IPS-20b (cell line): ENCODE measurements at regions not wholly inside any gene's neighbourhood (a gene's known extent, or its start where the extent isn't known, plus 50 kb on each side); places are given as distances from the start of the nearest gene placed in this dataset.

ENCODE experiments used
- H3K27ac ChIP-seq: one replicate; pipeline ENCODE4 v1.5.1; 2013; ENCODE audit warnings: low read length
- H3K27me3 ChIP-seq: 2 replicates; pipeline ENCODE4 v1.6.1; 2013; ENCODE audit warnings: mild to moderate bottlenecking, low read length, inconsistent platforms; ENCODE audit not compliant: insufficient read depth
- H3K36me3 ChIP-seq: 2 replicates; pipeline ENCODE4 v1.6.1; 2013; ENCODE audit warnings: low read depth, mild to moderate bottlenecking, inconsistent platforms, low read length, moderate library complexity; ENCODE audit not compliant: insufficient read depth
- H3K4me1 ChIP-seq: 2 replicates; pipeline ENCODE4 v1.6.1; 2013; ENCODE audit warnings: mild to moderate bottlenecking, control low read depth, inconsistent platforms, low read length, moderate library complexity; ENCODE audit not compliant: insufficient read depth
- H3K4me3 ChIP-seq: 2 replicates; pipeline ENCODE4 v1.5.1; 2013; ENCODE audit warnings: mild to moderate bottlenecking, low read length, inconsistent platforms
- H3K9ac ChIP-seq: 2 replicates; pipeline ENCODE4 v1.6.1; 2013; ENCODE audit warnings: low read depth, mild to moderate bottlenecking, inconsistent platforms, low read length, moderate library complexity
- H3K9me3 ChIP-seq: 2 replicates; pipeline ENCODE4 v1.6.1; 2013; ENCODE audit warnings: mild to moderate bottlenecking, low read depth, low read length, inconsistent platforms; ENCODE audit not compliant: insufficient read depth

- Histone ChIP-seq H3K9ac (no peak overlapping the region), H3K4me3 (no peak overlapping the region), H3K36me3 (no peaks in the 10 kb centered on the region), H3K4me1 (no peaks in the 10 kb centered on the region), H3K9me3 (no peaks in the 10 kb centered on the region), H3K27ac (no peak overlapping the region), H3K27me3 (no peaks in the 10 kb centered on the region)
Observed at GRCh38 chr9:95740217-95741004, 135.1 kb upstream of the ERCC6L2 start.

- Histone ChIP-seq H3K27me3 (no peaks in the 10 kb centered on the region), H3K4me1 (no peaks in the 10 kb centered on the region), H3K9ac (no peak overlapping the region), H3K9me3 (no peaks in the 10 kb centered on the region), H3K27ac (no peak overlapping the region), H3K4me3 (no peak overlapping the region), H3K36me3 (no peaks in the 10 kb centered on the region)
Observed at GRCh38 chr9:95738438-95738837, 137.1 kb upstream of the ERCC6L2 start.

- Histone ChIP-seq H3K9me3 (no peaks in the 10 kb centered on the region), H3K4me3 (no peak overlapping the region), H3K4me1 (no peaks in the 10 kb centered on the region), H3K9ac (no peak overlapping the region), H3K27ac (no peak overlapping the region), H3K36me3 (no peaks in the 10 kb centered on the region), H3K27me3 (no peaks in the 10 kb centered on the region)
Observed at GRCh38 chr9:95736891-95737522, 138.5 kb upstream of the ERCC6L2 start.

- no peak overlapping the region for H3K9ac ChIP-seq
- H3K27ac ChIP-seq = no peak overlapping the region
- no peaks in the 10 kb centered on the region for H3K36me3 ChIP-seq
- H3K27me3 ChIP-seq = no peaks in the 10 kb centered on the region
- no peaks in the 10 kb centered on the region for H3K9me3 ChIP-seq
- no peaks in the 10 kb centered on the region for H3K4me1 ChIP-seq
- H3K4me3 ChIP-seq = no peak overlapping the region
Observed at GRCh38 chr9:95736370-95736769, 139.1 kb upstream of the ERCC6L2 start.

- H3K9ac ChIP-seq = no peak overlapping the region
- no peaks in the 10 kb centered on the region for H3K4me1 ChIP-seq
- H3K27ac ChIP-seq = no peak overlapping the region
- H3K9me3 ChIP-seq = no peaks in the 10 kb centered on the region
- H3K36me3 ChIP-seq = no peaks in the 10 kb centered on the region
- H3K4me3 ChIP-seq = no peak overlapping the region
- no peaks in the 10 kb centered on the region for H3K27me3 ChIP-seq
Observed at GRCh38 chr9:95735701-95736100, 139.8 kb upstream of the ERCC6L2 start.

- no peak overlapping the region for H3K9ac ChIP-seq
- no peak overlapping the region for H3K27ac ChIP-seq
- no peaks in the 10 kb centered on the region for H3K27me3 ChIP-seq
- no peaks in the 10 kb centered on the region for H3K9me3 ChIP-seq
- H3K4me1 ChIP-seq = no peaks in the 10 kb centered on the region
- H3K4me3 ChIP-seq = no peak overlapping the region
- no peaks in the 10 kb centered on the region for H3K36me3 ChIP-seq
Observed at GRCh38 chr9:95733741-95734666, 141.5 kb upstream of the ERCC6L2 start.

GRCh38 chr9:95732802-95733688 is 142.4 kb upstream of the ERCC6L2 start:
- Histone ChIP-seq H3K36me3 (no peaks in the 10 kb centered on the region), H3K9me3 (no peaks in the 10 kb centered on the region), H3K9ac (no peak overlapping the region), H3K4me3 (no peak overlapping the region), H3K4me1 (no peaks in the 10 kb centered on the region), H3K27ac (no peak overlapping the region), H3K27me3 (no peaks in the 10 kb centered on the region)

GRCh38 chr9:95731876-95732275 is 143.6 kb upstream of the ERCC6L2 start:
- no peaks in the 10 kb centered on the region for H3K27me3 ChIP-seq
- no peaks in the 10 kb centered on the region for H3K4me1 ChIP-seq
- no peaks in the 10 kb centered on the region for H3K9me3 ChIP-seq
- no peak overlapping the region for H3K27ac ChIP-seq
- H3K36me3 ChIP-seq = no peaks in the 10 kb centered on the region
- no peak overlapping the region for H3K4me3 ChIP-seq
- no peak overlapping the region for H3K9ac ChIP-seq

- Histone ChIP-seq H3K4me1 (no peaks in the 10 kb centered on the region), H3K9me3 (no peaks in the 10 kb centered on the region), H3K27ac (no peak overlapping the region), H3K4me3 (no peak overlapping the region), H3K9ac (no peak overlapping the region), H3K36me3 (no peaks in the 10 kb centered on the region), H3K27me3 (no peaks in the 10 kb centered on the region)
Observed at GRCh38 chr9:95729669-95730368, 145.7 kb upstream of the ERCC6L2 start.

GRCh38 chr9:95729046-95729445 is 146.4 kb upstream of the ERCC6L2 start:
- no peaks in the 10 kb centered on the region for H3K27me3 ChIP-seq
- H3K9me3 ChIP-seq = no peaks in the 10 kb centered on the region
- H3K4me1 ChIP-seq = no peaks in the 10 kb centered on the region
- H3K27ac ChIP-seq = no peak overlapping the region
- no peak overlapping the region for H3K9ac ChIP-seq
- no peak overlapping the region for H3K4me3 ChIP-seq
- no peaks in the 10 kb centered on the region for H3K36me3 ChIP-seq
